HK-2 (cell line): ENCODE measurements at regions not wholly inside any gene's neighbourhood (a gene's known extent, or its start where the extent isn't known, plus 50 kb on each side); places are given as distances from the start of the nearest gene placed in this dataset.
"Not testable (repeated sequence)": the region's sequence is repeated elsewhere in the genome, so short reads cannot be mapped to it uniquely, and the experiment has no call there.

ENCODE experiments used
- DNase-seq: peaks from one replicate; pipeline ENCODE4 v3.0.0-alpha.2; 2018; ENCODE audit not compliant: unreplicated experiment

DNA sequence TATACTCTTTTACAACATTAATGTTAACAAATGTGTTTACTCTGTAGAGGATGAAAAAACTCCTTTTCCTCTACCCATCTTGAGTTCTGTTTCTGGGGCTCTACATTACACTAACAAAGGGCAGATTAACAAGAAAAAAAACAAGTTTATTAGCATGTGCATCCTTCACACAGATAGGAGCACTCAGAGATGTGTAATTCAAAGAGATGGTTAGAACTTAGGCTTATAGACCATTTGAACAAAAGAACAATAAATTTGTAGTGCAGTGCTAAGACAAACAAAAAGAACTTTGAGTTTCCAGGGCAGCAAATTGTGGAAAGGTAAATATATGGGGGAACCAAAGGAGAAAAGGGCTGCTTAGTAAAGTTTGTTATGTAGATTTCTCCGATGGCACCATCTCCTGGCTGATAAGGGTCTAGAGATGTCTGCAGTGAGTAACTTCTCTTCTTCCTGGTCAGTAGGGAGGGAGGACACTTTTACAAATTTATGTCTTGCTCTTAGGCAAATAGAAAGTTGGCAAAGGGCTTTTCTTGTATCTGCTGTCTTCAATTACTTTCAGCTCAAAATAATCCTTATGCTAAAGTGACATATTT lies 1249.9 kb upstream of the TENM3 start:
- DNase-seq: no peak

DNA sequence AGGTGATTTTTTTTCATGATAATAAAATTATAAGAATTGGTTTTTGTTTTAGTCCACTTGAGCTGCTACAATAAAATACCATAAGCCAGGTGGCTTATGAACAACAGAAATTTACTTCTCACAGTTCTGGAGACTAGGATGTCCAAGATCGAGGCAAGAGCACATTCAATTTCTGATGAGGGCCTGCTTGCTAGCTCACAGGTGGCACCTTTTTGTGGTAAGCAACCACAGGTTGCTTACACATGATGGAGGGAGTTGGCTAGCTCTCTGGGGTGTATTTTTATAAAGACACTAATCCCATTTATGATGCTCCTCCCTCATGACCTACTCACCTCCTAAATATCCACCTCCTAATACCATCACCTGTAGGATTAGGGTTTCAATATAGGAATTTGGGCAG lies 1248.5 kb upstream of the TENM3 start:
- DNase-seq: no peak

DNA sequence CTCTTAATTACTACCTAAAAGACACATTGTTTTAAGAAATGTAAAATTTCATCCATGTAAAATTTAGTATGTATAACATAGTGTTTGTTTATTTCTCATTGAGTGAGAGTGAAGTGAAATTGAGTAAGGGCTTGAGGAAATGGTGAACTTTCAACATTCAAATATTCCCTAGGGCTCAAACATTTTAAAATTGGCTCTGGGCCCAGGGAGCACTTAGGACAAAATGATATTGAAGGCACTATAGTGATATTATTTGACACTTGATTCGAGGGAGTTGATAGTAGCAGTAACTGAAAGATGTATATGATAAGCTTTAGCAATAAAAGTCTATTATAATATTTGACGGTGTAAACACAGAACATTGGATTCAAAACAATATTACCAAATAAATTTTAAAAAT lies 1244.0 kb upstream of the TENM3 start:
- DNase-seq: no peak

DNA sequence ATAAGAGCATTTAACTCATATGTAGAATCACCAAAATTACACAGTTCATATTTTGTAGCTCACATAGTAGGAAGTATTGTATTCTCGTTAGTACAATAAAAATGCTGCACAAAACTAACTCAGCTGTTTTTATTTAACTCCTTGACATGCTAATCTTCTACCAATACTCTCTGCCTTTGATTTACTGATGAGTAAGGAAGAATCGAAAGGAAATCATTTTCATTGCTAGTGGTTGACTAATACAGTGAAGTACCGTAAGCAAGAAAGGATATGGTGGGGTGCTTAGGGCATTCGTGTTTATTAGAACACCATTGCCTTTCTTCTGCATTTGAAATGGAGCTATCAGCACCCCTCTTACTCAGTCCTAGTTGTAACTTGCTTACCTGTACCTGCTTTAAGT lies 1239.1 kb upstream of the TENM3 start:
- DNase-seq: no peak

DNA sequence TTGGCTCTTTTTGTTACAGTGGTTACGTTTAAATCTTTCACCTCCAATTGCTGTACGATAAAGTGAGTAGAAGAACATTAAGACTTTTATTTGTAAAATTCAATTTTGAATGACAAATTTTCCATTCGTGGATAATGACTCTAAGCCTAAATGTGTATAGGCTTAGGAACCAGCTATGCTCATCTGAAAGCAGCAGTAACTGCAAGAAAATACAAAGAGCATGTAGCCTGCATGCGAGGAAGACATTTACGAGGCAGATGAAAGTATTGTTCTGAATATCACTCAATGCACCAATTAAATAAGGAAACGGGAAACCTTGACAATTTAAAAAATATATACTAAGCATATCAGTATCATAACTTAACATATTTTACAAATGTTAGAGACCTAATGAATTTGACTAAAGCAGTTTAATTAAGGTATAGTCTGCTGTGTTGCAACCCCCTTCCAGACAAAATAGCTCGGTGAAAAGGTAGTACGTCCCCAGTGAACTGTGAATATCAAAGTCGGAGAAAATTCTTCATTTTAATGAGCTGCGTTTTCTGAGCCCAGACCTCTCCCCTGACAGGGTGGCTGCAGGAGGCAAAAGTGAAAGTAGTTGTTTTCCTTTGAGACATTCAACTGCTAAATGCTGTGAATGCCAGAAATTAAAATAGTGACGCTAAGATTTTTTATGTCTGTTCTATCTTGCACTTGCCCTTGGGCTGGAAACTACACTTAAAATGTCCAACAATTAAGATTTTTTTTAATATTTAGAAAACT lies 1236.5 kb upstream of the TENM3 start:
- DNase-seq: no peak

DNA sequence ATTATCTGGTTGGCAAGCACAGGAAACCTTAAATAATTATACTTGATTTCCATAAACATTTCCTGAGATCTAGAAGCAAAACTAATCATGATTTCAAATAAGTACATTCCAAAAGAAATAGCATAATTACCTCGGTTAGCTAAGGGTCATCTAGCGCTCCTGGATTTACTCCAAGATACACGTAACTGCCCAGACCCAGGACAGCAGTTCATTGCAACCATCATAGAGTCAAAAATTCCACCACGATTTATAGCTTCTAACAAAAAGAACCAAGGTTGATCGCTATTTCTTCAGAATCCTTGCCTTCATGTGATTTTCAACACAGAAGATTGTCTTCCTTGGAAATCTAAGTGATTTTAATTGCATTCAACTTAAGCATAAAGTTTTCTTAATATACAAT lies 1235.5 kb upstream of the TENM3 start:
- DNase-seq: no peak

DNA sequence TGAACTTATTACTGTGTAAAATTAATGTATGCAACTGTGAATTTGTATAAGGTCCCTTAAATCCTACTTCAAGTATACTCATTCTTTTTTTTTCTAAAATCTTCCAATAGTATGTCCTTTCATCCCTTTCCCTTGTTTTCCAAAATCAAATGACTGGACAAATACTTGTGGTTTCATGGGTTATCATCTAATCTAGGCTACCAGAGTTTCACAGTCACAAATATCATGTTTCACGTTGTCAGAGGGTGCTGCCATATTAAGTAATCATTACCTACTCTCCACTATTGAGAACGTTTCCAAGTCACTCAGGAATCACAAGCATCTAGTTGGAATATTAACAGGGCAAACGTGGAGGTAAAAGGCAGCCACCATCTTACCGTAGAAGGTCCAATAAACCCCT lies 1235.0 kb upstream of the TENM3 start:
- DNase-seq: peak; percentile 18

DNA sequence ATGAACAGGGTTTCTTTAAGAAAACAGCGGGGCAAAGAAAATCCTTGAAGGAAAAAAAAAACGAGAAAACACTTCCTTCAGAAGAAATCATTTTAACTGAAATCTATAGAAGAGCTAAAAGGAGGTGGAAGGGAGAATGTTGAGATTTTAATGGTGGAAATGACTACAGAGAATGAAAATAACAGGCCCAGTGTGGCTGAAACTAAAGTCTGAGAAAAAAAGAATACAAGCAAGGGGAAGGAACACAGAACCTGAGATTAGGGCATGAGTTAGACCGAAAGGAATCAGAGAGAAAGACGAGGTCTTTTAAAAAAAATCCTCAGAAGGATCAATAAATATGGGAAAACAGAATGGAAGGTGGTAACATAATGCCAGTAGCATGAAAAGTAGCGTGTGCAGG lies 1230.0 kb upstream of the TENM3 start:
- no peak for DNase-seq

DNA sequence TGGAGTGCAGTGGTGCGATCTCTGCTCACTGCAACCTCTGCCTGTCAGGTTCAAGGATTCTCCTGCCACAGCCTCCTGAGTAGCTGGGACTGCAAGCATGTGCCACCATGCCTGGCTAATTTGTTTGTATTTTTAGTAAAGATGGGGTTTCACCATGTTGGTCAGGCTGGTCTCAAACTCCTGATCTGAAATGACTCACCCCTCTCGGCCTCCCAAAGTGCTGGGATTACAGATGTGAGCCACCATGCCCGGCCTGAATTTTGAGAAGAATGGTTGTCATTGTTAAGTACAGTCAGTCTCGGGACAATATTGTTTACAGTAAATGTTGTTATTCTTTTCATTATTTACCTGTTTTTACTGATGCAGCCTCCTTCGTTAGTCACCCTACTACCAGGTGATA lies 1226.2 kb upstream of the TENM3 start:
- DNase-seq: no peak

DNA sequence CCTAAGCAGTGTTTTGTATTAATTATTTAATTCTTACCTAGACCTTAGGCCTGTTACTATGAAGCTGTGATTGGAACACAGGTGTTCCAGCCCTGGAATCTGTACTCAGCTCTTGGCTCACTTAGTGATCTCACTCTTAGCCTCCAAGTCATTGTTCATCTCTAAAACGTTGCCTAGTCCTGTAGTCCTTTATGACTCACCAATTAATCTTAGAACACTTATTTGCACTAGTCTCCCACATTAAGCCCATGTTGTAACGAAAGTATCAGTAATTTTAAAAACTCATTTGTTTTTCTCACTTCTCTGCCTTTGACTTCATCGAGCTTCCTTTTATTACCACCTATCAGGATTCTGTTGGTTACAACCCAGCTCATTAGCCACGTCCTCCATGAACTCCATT lies 1224.7 kb upstream of the TENM3 start:
- DNase-seq: no peak

DNA sequence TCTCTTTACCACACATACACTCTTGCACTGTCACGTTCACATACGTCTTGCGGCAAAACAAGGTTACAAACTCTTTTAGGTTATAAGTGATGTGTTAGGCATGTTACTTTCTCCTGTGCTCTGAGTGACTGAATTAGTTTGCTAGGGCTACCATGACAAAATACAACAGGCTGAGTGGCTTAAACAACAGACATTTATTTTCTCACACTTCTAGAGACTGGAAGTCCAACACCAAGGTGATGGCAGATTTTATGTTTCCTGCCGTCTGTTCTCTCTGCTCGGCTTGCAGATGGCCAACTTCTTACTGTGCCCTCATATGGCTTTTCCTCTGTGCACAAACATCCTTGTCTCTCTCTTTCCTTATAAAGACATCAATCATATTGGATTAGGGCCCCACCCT lies 1224.3 kb upstream of the TENM3 start:
- DNase-seq: no peak

DNA sequence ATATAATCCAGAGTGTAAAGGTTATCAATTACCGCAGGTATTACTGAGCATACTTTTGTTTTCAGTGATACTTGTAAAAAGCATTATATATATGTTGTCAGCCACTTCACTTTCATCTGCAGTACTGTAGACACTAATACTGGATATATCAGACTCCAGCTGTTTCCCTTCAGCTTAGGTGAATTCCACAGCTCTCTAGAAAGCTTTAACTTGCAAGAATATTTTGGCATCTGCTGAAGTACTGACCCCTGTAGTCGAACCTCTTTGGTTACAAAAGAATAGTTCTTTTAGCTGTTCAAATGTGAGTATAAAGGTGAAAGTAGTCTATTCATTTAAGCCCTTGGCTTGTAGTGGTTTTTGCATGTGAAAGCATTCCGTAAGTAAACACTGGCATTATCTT lies 1222.7 kb upstream of the TENM3 start:
- no peak for DNase-seq

DNA sequence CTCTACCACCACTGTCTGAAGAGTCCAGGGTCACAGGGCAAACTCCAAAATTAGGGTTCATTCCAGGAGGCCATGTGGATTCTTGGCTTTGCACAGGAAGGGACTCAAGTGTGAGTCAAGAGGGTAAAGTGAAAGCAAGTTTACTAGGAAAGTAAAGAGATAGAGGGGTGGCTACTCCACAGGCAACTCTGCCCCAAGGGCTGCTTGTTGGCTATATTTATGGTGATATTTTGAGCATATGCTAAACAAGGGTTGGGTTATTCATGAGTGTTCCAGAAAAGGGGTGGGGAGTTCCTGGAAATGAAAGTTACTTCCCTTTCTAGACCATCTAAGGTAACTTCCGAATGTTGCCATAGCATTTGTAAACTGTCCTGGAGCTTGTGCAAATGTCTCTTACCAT lies 1222.0 kb upstream of the TENM3 start:
- no peak for DNase-seq

DNA sequence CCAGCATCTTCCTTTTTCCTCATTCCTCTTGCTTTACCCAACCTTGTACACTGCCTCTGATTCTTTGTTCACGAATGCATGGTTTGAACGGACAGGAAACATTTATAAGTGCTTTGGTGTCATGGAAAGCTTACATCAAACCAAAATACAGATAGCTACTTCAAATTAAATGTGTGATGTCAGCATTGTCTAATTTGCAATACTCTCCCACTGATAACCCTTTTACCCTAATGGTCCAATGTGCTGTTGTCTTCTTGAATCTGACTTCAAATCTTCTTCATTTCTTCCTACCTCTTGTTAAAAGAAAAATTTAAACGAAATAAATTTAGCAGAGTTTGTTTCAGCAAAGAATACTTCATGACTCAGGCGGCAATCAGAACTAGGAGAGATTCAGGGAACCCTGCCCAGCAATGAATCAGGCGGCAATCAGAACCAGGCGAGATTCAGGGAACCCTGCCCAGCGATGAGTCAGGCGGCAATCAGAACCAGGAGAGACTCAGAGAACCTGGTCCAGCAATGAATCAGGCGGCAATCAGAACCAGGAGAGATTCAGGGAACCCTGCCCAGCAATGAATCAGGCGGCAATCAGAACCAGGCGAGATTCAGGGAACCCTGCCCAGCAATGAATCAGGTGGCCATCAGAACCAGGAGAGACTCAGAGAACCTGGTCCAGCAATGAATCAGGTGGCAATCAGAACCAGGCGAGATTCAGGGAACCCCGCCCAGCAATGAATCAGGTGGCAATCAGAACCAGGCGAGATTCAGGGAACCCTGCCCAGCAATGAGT lies 1212.9 kb upstream of the TENM3 start:
- not testable (repeated sequence) for DNase-seq

DNA sequence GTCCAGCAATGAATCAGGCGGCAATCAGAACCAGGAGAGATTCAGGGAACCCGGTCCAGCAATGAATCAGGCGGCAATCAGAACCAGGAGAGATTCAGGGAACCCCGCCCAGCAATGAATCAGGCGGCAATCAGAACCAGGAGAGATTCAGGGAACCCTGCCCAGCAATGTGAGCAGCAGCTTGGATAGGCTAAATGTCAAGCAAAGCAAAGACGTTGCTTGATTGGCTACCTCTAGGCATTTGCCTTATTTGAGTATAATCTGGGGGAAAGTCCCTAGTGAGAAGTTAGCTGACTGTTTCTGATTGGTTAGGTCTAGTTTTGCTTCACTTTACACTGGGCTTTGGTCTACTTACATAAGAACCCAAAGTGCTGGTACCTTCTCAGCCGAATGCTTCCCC lies 1212.2 kb upstream of the TENM3 start:
- DNase-seq: no peak

DNA sequence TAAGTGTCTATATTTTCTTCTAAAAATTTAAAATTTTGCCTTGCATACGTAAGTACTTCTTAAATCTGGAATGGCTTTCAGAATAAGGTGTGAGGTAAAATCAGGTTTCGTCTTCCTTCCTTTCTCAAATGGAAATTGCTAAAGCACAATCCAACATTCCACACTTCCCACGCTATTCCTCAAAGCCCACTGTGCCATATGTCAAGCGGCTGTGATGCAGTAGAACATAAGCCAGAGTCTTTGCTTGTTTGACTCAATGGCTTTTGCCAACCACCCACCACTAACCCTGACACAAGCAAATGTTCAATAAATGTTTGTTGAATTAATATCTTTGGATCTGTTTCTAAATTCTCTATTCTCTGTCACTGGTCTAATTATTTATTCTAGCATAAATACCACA lies 1199.7 kb upstream of the TENM3 start:
- DNase-seq: no peak

DNA sequence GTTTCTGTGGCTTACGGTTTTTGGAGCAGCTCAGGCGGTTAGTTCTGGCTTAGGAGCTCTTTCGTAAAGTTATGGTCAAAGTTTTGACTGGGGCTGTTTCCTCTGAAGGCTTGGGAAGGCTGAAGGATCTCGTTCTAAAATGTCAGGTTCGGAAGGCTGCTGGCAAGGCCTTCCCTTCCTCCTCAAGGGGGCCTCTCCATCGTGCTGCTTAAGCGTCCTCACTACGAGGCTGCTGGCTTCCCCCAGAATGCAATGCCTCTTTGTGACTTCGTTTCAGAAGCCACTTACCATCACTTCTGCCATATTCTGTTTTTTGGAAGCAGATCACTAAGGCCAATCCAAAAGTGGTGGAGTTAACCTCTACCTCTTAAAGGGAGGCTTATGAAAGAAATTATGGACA lies 1196.4 kb upstream of the TENM3 start:
- no peak for DNase-seq

DNA sequence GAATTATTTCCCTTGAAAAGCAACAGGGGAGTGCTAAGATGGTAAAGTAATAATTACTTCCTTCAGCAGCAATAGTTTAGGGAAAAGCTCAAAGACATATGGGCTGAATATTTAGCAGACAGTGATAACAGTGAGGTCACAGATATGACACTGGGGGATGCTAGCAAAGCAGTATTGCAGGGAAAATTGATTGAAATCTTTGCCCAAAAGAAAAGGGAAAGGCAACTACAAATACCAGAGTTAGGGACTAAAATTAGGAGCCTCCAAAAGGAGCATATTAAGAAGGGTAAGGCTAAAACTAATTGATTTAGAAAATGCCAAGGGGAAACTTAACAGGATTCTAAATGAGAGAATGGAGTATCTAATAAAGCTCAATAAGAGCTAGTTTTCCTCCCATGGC lies 1191.3 kb upstream of the TENM3 start:
- no peak for DNase-seq

DNA sequence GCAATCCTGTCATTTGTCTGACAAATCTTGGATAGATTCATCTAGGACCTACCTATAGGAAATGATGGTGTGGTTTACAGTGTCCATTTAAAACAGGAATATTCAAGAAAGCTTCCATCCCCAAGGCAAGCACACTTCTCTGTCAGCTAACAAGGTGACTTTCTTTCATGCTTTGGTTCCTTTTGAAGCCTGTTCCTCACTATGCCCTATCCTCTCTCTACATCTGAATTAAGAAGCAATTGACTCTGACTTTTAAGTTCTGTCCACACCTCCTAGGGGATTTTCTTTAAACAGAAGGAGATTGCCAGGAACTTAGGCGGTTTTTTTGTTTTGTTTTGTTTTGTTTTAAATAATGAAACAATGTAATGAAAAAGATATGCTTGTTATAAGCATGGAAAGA lies 1181.4 kb upstream of the TENM3 start:
- no peak for DNase-seq

DNA sequence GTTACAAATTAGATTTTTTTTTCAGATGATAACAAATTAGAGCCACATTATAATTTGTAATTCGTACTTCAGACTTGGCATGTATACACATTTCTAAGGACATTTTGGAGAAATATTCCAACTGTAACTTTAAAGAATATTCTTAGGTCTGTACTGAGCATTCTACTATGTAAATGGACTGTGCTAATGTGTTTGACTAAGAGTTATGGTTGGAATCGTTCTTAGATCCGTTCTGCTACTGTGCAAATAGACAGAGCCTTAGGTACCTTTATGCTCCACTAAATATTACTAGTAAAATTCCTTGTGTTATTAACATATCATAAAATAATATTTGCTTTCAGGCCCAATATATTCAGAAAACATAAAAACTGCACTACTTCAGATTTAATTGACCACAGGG lies 1180.0 kb upstream of the TENM3 start:
- no peak for DNase-seq

DNA sequence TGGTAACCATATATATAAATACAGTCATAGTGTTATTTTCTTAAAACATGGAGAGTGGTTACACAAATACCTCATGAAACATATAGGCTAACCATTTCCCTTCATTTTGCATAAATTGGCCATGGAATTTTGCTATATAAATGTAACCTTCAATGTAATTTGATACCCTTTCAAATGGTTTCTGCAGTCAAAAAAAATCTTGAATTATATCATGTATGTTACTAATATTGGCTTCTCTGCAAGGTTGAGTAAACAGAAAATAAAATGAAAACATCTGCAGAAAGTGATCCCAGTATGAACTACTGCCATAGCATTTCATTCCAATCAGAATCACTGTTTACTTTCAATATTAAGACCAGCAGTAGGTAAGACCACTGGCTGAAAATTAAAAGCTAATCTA lies 1165.9 kb upstream of the TENM3 start:
- DNase-seq: no peak

DNA sequence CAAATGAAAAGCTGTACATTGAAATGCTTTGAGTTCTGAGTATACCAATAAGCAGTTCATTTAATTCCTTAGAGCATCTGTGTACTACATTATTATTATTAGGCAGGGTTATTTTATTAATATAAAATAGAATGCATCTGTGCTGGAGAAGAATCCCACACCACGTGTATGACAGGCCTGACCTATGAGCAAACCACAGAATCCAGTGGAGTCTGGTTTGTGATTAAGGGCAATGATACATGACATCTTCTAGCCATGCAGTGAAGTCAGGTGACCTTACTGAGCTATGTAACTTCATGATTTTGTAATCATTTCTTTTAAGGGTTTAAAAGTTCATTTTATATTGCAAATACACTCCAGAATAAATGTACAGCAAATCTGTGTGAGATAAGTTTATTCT lies 1165.0 kb upstream of the TENM3 start:
- DNase-seq: peak; percentile 2

DNA sequence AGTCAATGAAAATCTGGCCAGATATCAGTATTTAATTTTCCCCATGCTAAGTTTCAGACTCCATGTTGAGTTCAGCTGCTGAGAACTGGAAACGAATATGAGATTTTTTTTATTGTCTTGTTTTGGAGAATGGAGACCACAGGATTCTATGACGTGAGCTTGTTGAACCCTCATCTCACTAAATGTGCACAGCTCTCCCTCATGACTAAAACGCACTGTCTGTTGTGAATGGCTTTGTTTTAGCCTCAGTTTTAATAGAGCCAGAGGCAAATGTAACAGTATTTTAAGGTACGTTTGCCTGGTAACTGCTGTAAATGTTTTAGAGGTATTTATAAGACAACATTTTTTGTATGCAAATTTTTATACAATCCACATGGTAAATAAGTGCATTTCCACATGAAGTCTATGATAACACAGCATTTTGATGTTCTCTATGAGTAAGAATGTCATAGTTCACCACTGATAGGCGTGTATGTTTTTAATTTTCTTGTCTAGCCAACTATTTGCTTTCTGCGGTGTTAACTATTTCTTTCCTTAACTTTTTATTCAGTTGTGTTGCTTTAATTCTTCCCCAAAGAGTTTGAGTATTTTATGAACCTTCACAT lies 1159.3 kb upstream of the TENM3 start:
- no peak for DNase-seq
